ENCODE measurements at regions not wholly inside any gene's neighbourhood (a gene's known extent, or its start where the extent isn't known, plus 50 kb on each side); places are given as distances from the start of the nearest gene placed in this dataset.

DNA sequence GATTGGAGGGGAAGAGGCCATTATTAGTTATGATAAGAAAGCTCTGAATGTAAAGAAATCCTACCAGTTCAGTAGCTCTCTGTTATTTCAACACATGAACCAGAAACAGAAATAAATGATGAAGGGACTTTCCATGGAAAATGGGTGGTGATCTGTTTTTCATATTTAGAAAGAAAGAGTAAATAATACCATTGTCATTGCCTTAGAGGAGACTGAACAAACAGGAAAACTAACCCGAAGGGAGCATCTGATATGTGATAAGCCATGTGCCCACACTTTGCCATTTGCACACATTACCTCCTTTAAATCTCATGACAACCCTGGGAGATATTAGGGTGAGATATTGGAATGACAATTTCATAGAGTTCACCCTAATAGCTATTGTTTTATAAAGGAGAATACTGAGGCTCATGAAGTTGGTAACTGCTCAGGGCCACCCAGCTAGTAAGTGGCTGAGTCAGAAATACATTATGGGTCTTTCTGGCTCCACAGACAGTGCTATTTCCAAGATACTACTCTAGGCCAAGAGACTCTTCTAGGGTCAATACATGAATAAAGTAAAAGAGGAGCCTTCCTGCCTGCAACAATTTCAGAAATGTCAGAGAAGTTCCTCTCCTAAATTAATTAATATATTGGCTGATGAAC is 111.0 kb upstream of the SLIT3 start:
- in situ Hi-C loops (cut with HindIII; ENCODE audit: low pct_ligation_motif_present, low sequenced_read_pairs): no loop called here
- no peaks in the 10 kb centered on the region for H3K36me3 ChIP-seq (replicated peaks)
- TF ChIP-seq CTCF (IDR thresholded peaks at IDR 0.05; ENCODE audit: low read depth, low read length, missing control alignments): no peak
- no peak for DNase-seq
- no peak overlapping the region for H3K4me3 ChIP-seq (ENCODE audit: low read depth, low read length)
- H3K27ac ChIP-seq: no peak overlapping the region
- no peaks in the 10 kb centered on the region for H3K27me3 ChIP-seq (replicated peaks)

- in situ Hi-C loops (cut with HindIII; ENCODE audit: low pct_ligation_motif_present, low sequenced_read_pairs): no loop called here
- Histone ChIP-seq H3K36me3 (replicated peaks) (no peaks in the 10 kb centered on the region), H3K27ac (no peak overlapping the region), H3K27me3 (replicated peaks) (no peaks in the 10 kb centered on the region), H3K4me3 (ENCODE audit: low read depth, low read length) (no peak overlapping the region)
- DNase-seq: no peak
- TF ChIP-seq CTCF (IDR thresholded peaks at IDR 0.05; ENCODE audit: low read depth, low read length, missing control alignments): no peak
Observed at GRCh38 chr5:169410996-169411783, 110.3 kb upstream of the SLIT3 start.

GRCh38 chr5:169408731-169409130 is 107.8 kb upstream of the SLIT3 start:
- DNase-seq: no peak
- Histone ChIP-seq H3K27me3 (replicated peaks) (no peaks in the 10 kb centered on the region), H3K36me3 (replicated peaks) (no peaks in the 10 kb centered on the region), H3K4me3 (ENCODE audit: low read depth, low read length) (no peak overlapping the region), H3K27ac (no peak overlapping the region)
- in situ Hi-C loops (cut with HindIII; ENCODE audit: low pct_ligation_motif_present, low sequenced_read_pairs): no loop called here
- TF ChIP-seq CTCF (IDR thresholded peaks at IDR 0.05; ENCODE audit: low read depth, low read length, missing control alignments): no peak

- no peak for DNase-seq
- Histone ChIP-seq H3K36me3 (replicated peaks) (no peaks in the 10 kb centered on the region), H3K4me3 (ENCODE audit: low read depth, low read length) (no peak overlapping the region), H3K27me3 (replicated peaks) (no peaks in the 10 kb centered on the region), H3K27ac (no peak overlapping the region)
- no peak for TF ChIP-seq CTCF (IDR thresholded peaks at IDR 0.05; ENCODE audit: low read depth, low read length, missing control alignments)
- in situ Hi-C loops (cut with HindIII; ENCODE audit: low pct_ligation_motif_present, low sequenced_read_pairs): no loop called here
Observed at GRCh38 chr5:169408171-169408570, 107.2 kb upstream of the SLIT3 start.

DNA sequence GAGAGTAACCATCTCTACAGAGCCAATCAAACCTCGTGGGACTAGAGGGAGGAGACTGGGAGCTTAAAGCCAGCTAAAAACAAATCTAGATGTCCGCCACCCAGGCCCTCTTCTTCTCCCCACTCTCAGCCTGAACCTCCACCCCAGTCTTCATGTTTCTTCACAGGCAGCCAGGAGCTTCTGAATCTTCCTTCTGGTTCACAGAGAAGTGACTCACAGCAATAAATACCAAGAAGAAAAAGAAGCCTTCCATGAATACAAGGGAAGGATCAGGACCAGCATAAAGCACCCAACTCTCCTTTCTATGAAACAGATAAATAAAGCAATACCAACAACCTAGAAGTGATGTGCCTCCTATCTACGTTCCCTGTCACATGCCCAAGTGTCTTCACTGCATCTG is 103.3 kb upstream of the SLIT3 start:
- no peak for DNase-seq

More for the DNA sequence above, 103.3 kb upstream of the SLIT3 start:
- Histone ChIP-seq H3K27me3 (replicated peaks) (no peaks in the 10 kb centered on the region), H3K4me3 (ENCODE audit: low read depth, low read length) (no peak overlapping the region), H3K27ac (no peak overlapping the region), H3K36me3 (replicated peaks) (no peaks in the 10 kb centered on the region)
- no peak for TF ChIP-seq CTCF (IDR thresholded peaks at IDR 0.05; ENCODE audit: low read depth, low read length, missing control alignments)
- in situ Hi-C loops (cut with HindIII; ENCODE audit: low pct_ligation_motif_present, low sequenced_read_pairs): no loop called here

All from brain microvascular endothelial cell (primary cell).